CD4-positive, alpha-beta T cell (primary cell): ENCODE measurements at regions not wholly inside any gene's neighbourhood (a gene's known extent, or its start where the extent isn't known, plus 50 kb on each side); places are given as distances from the start of the nearest gene placed in this dataset.

Experiments used
- ATAC-seq: fragments of 200-7000 bp; cut with Tn5 transposase; one replicate; pipeline ENCODE4 v1.10.0; 2022; ENCODE audit warnings: mild to moderate bottlenecking; ENCODE audit not compliant: poor library complexity
- CTCF ChIA-PET: fragments of 350-600 bp; sonication (Branson Sonifier 250); formaldehyde crosslinking; loops from one replicate; lab custom pipeline; 2021; ENCODE audit warnings: antibody characterized with exemption, inconsistent platforms; lab: Charles Lee
- POLR2A ChIA-PET: fragments of 350-600 bp; sonication (Branson Sonifier 250); formaldehyde crosslinking; loops from one replicate; lab custom pipeline; 2021; ENCODE audit warnings: antibody characterized with exemption, inconsistent platforms; lab: Charles Lee
- DNase-seq, 14 experiments: peaks; one replicate each; pipeline ENCODE4 v3.0.0-alpha.2; 2013 to 2020; ENCODE audit warnings: mixed read lengths in 2 of 14
- H3K27ac ChIP-seq, 2 donors: one replicate each; pipeline versions ENCODE4 v1.5.1 to v1.7.0; 2013; ENCODE audit warnings: low read length in 2 of 2, low read depth in 1 of 2, mild to moderate bottlenecking in 1 of 2
- H3K27me3 ChIP-seq, 2 experiments: 1 replicate in 1 of 2; 2 replicates in 1 of 2; pipeline versions ENCODE4 v1.6.1 to v1.7.0; 2013; ENCODE audit warnings: low read length in 2 of 2, control low read depth in 1 of 2, mild to moderate bottlenecking in 1 of 2, moderate library complexity in 1 of 2; ENCODE audit not compliant: insufficient read depth in 2 of 2, control insufficient read depth in 1 of 2
- H3K36me3 ChIP-seq: one replicate; pipeline ENCODE4 v1.6.1; 2013; ENCODE audit warnings: low read length, control low read depth; ENCODE audit not compliant: insufficient read depth
- H3K4me1 ChIP-seq: one replicate; pipeline ENCODE4 v1.6.1; 2013; ENCODE audit warnings: low read length, control low read depth; ENCODE audit not compliant: insufficient read depth
- H3K4me3 ChIP-seq: one replicate; pipeline ENCODE4 v1.5.1; 2013; ENCODE audit warnings: mild to moderate bottlenecking, low read length, moderate library complexity
- H3K9me3 ChIP-seq, 2 experiments: 1 replicate in 1 of 2; 2 replicates in 1 of 2; pipeline versions ENCODE4 v1.6.1 to v1.7.0; 2013; ENCODE audit warnings: low read length in 2 of 2, mild to moderate bottlenecking in 2 of 2, control low read depth in 1 of 2, moderate library complexity in 1 of 2; ENCODE audit not compliant: control insufficient read depth in 1 of 2, insufficient read depth in 1 of 2
- H3K27ac Mint-ChIP-seq: one replicate; pipeline ENCODE4 v1.8.0; 2020; ENCODE audit warnings: mixed read lengths
- H3K27me3 Mint-ChIP-seq: one replicate; pipeline ENCODE4 v1.8.0; 2021; ENCODE audit warnings: mixed read lengths
- H3K36me3 Mint-ChIP-seq: one replicate; pipeline ENCODE4 v1.8.0; 2021; ENCODE audit warnings: low read depth, mixed read lengths
- H3K4me1 Mint-ChIP-seq: one replicate; pipeline ENCODE4 v1.8.0; 2021; ENCODE audit warnings: low read depth, mixed read lengths
- H3K4me3 Mint-ChIP-seq: one replicate; pipeline ENCODE4 v1.8.0; 2020; ENCODE audit warnings: mild to moderate bottlenecking, mixed read lengths
- H3K9me3 Mint-ChIP-seq: one replicate; pipeline ENCODE4 v1.8.0; 2020; ENCODE audit warnings: mixed read lengths
- intact Hi-C, 2 experiments: fragments of 100-400 bp; cut with DNase I in 1 of 2; cut with micrococcal nuclease in 1 of 2; formaldehyde crosslinking; loops; one replicate each; pipeline versions ENCODE4 v1.15.1 to v1.9.0; 2023 to 2025; cut with DNase I, micrococcal nuclease
- TF ChIP-seq, protein P1 (sequence below): fragments of 200-600 bp; IDR thresholded peaks from one replicate; pipeline ENCODE4 v1.8.0; 2022; ENCODE audit warnings: antibody characterized with exemption, mild to moderate bottlenecking

DNA sequence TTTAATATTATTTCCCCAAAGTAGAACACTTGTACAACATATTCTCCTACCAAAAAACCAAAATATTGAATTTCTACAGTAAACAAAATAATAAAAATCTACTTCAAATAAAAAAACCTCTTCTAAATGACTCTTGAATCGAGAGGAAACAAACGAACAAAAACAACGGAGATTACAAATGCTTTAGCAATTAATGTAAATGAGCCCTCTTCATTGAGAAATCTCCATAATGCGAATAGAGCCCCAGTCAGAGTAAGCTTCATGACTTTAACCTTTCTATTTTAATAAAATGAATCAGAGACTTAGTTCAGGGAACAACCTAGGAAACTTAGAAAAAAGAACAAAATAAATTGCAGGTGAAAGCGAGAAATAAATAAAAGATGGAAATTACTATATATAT is 129.3 kb upstream of the SEMA6A start:
- H3K9me3 Mint-ChIP-seq: no peaks in the 10 kb centered on the region
- no peak overlapping the region for H3K27ac ChIP-seq
- H3K27ac Mint-ChIP-seq: no peak overlapping the region
- no peaks in the 10 kb centered on the region for H3K36me3 ChIP-seq
- no peaks in the 10 kb centered on the region for H3K36me3 Mint-ChIP-seq
- no peaks in the 10 kb centered on the region for H3K27me3 Mint-ChIP-seq
- DNase-seq (no peak), ATAC-seq (no peak)
- H3K4me1 Mint-ChIP-seq: no peaks in the 10 kb centered on the region
- no peak overlapping the region for H3K4me3 Mint-ChIP-seq
- ChIA-PET CTCF (no interaction called here), POLR2A (no interaction called here)
- H3K4me1 ChIP-seq: no peaks in the 10 kb centered on the region
- H3K27me3 ChIP-seq: no peaks in the 10 kb centered on the region
- peaks cover 0 to 5% of the 10 kb centered on the region in 2 experiments for H3K9me3 ChIP-seq
- H3K4me3 ChIP-seq: no peak overlapping the region
- TF ChIP-seq, protein P1, sequence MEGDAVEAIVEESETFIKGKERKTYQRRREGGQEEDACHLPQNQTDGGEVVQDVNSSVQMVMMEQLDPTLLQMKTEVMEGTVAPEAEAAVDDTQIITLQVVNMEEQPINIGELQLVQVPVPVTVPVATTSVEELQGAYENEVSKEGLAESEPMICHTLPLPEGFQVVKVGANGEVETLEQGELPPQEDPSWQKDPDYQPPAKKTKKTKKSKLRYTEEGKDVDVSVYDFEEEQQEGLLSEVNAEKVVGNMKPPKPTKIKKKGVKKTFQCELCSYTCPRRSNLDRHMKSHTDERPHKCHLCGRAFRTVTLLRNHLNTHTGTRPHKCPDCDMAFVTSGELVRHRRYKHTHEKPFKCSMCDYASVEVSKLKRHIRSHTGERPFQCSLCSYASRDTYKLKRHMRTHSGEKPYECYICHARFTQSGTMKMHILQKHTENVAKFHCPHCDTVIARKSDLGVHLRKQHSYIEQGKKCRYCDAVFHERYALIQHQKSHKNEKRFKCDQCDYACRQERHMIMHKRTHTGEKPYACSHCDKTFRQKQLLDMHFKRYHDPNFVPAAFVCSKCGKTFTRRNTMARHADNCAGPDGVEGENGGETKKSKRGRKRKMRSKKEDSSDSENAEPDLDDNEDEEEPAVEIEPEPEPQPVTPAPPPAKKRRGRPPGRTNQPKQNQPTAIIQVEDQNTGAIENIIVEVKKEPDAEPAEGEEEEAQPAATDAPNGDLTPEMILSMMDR: no peak
- intact Hi-C loops: no loop called here

- H3K36me3 Mint-ChIP-seq: no peaks in the 10 kb centered on the region
- no peak overlapping the region for H3K27ac ChIP-seq
- H3K4me3 Mint-ChIP-seq: no peak overlapping the region
- H3K9me3 ChIP-seq: peaks cover 0 to 5% of the 10 kb centered on the region in 2 experiments
- H3K9me3 Mint-ChIP-seq: no peaks in the 10 kb centered on the region
- no peaks in the 10 kb centered on the region for H3K36me3 ChIP-seq
- no peak overlapping the region for H3K27ac Mint-ChIP-seq
- no peaks in the 10 kb centered on the region for H3K27me3 Mint-ChIP-seq
- DNase-seq (no peak), ATAC-seq (no peak)
- CTCF ChIA-PET: no interaction called here
- POLR2A ChIA-PET: no interaction called here
- TF ChIP-seq, protein P1: no peak
- no peak overlapping the region for H3K4me3 ChIP-seq
- no peaks in the 10 kb centered on the region for H3K4me1 Mint-ChIP-seq
- no peaks in the 10 kb centered on the region for H3K27me3 ChIP-seq
- H3K4me1 ChIP-seq: no peaks in the 10 kb centered on the region
- intact Hi-C loops: no loop called here
Observed at GRCh38 chr5:116703328-116703727, 128.7 kb upstream of the SEMA6A start.

GRCh38 chr5:116702776-116703175 is 128.2 kb upstream of the SEMA6A start:
- ATAC-seq: no peak
- Mint-ChIP-seq H3K27me3 (no peaks in the 10 kb centered on the region), H3K9me3 (no peaks in the 10 kb centered on the region), H3K36me3 (no peaks in the 10 kb centered on the region), H3K27ac (no peak overlapping the region), H3K4me3 (no peak overlapping the region), H3K4me1 (no peaks in the 10 kb centered on the region)
- peaks cover 0 to 5% of the 10 kb centered on the region in 2 experiments for H3K9me3 ChIP-seq
- DNase-seq: no peak
- H3K4me3 ChIP-seq: no peak overlapping the region
- no peaks in the 10 kb centered on the region for H3K36me3 ChIP-seq
- no peak overlapping the region for H3K27ac ChIP-seq
- CTCF ChIA-PET: no interaction called here
- intact Hi-C loops: no loop called here
- TF ChIP-seq, protein P1: no peak
- H3K27me3 ChIP-seq: no peaks in the 10 kb centered on the region
- POLR2A ChIA-PET: no interaction called here
- no peaks in the 10 kb centered on the region for H3K4me1 ChIP-seq
